ENCODE measurements at regions not wholly inside any gene's neighbourhood (a gene's known extent, or its start where the extent isn't known, plus 50 kb on each side); places are given as distances from the start of the nearest gene placed in this dataset.

GRCh38 chr16:82542714-82543113 is 84.1 kb upstream of the CDH13 start:
- H3K36me3 ChIP-seq (ENCODE audit: control insufficient read depth in 2 of 2, insufficient read depth in 2 of 2, low read length in 1 of 2): no peaks in the 10 kb centered on the region
- ChIA-PET RAD21 (ENCODE audit: unreplicated experiment) (no interaction called here), POLR2A (no interaction called here), SMC1A (ENCODE audit: uncharacterized antibody, unreplicated experiment) (no interaction called here), CTCF (interaction anchor here (0.7 kb wide), 1 partner anchor 818 kb away, joined by 3 read pairs; no protein-coding TSS in a partner anchor)
- DNase-seq (ENCODE audit: low read depth, low spot score) (no peak), ATAC-seq (no peak), FAIRE-seq (no peak)
- no peaks in the 10 kb centered on the region for H4K20me1 ChIP-seq (ENCODE audit: control insufficient read depth, insufficient read depth)
- no peaks in the 10 kb centered on the region for H3K4me1 ChIP-seq (ENCODE audit: control insufficient read depth, insufficient read depth, low read length)
- H3K4me3 ChIP-seq: no peak overlapping the region
- H3K79me2 ChIP-seq (ENCODE audit: control insufficient read depth, insufficient read depth, low read length): no peaks in the 10 kb centered on the region
- 0% methylated on average over 1 of the region's 1 CpG for WGBS (ENCODE audit: insufficient coverage, insufficient replicate concordance, low lambda C conversion rate, missing lambda C conversion rate)
- no peak overlapping the region for H3K9ac ChIP-seq (ENCODE audit: control insufficient read depth, insufficient read depth, low read length)
- no peaks in the 10 kb centered on the region; a peak in 1 of 4 replicates for H3K27me3 ChIP-seq (replicated peaks in 1 of 2; ENCODE audit: control insufficient read depth in 2 of 2, insufficient read depth in 2 of 2, low read length in 1 of 2)
- in situ Hi-C loops (cut with MboI) (no loop called here), intact Hi-C loops (cut with micrococcal nuclease; ENCODE audit: unreplicated experiment) (no loop called here)
- no TSS peak for BruUV-seq (replicated peaks)
- H3K4me2 ChIP-seq (ENCODE audit: control insufficient read depth, insufficient read depth): no peak overlapping the region
- H2AFZ ChIP-seq (ENCODE audit: control insufficient read depth, low read depth, low read length): no peak overlapping the region
- H3K27ac ChIP-seq (ENCODE audit: control insufficient read depth, insufficient read depth): no peak overlapping the region
- H3K9me3 ChIP-seq (replicated peaks; ENCODE audit: control insufficient read depth, insufficient read depth, low read length): no peaks in the 10 kb centered on the region
- TF ChIP-seq POLR2AphosphoS2 (IDR thresholded peaks at IDR 0.05; ENCODE audit: low read depth, low read length) (no peak), NR2C2 (IDR thresholded peaks at IDR 0.05; ENCODE audit: borderline replicate concordance, control insufficient read depth, insufficient read length, low read depth) (no peak), NBN (IDR thresholded peaks at IDR 0.05) (no peak), SREBF2 (IDR thresholded peaks at IDR 0.05; ENCODE audit: low read length) (no peak), CREB1 (IDR thresholded peaks at IDR 0.05; ENCODE audit: low read depth) (no peak), TCF12 (IDR thresholded peaks at IDR 0.05; ENCODE audit: low read depth, low read length) (no peak), BCLAF1 (IDR thresholded peaks at IDR 0.05) (no peak), NRF1 (conservative IDR thresholded peaks at IDR 0.05; ENCODE audit: low read depth, low read length) (no peak), RAD51 (IDR thresholded peaks at IDR 0.05) (no peak), STAT3 (IDR thresholded peaks at IDR 0.05; ENCODE audit: low read depth, low read length) (no peak), BHLHE40 (IDR thresholded peaks at IDR 0.05; ENCODE audit: borderline replicate concordance in 1 of 2, low read depth in 2 of 2, low read length in 1 of 2) (no peak), HDGF (IDR thresholded peaks at IDR 0.05) (no peak)

Data from GM12878 (cell line).